ENCODE measurements at regions not wholly inside any gene's neighbourhood (a gene's known extent, or its start where the extent isn't known, plus 50 kb on each side); places are given as distances from the start of the nearest gene placed in this dataset.

DNA sequence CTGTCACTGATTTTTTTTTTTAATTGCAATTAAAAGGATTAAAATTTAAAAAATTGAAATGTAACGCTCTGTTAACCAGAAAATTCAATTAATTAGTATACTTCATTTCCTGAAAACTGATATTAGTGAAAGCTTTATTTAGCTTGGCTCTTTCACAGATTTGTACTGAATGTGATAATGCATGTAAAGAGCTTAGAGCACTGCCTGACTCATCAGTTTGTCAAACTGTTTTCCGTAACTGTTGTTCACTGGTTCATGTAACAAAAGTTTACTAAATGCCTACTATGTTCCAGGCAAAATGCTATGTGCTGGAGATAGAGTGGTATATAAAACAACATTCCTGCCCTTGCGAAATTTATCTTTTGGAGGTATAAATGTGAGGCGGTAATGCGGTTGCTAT, 471.7 kb downstream of the SH2D1A start (continued):
- TF ChIP-seq ADNP (tag; IDR thresholded peaks at IDR 0.05) = no peak
- TF ChIP-seq ZNF766 (CRISPR knock-in tag; conservative IDR thresholded peaks at IDR 0.05) = no peak
- TF ChIP-seq ZKSCAN8 (CRISPR knock-in tag; IDR thresholded peaks at IDR 0.05) = no peak
- TF ChIP-seq ATF1 (CRISPR knock-in tag; IDR thresholded peaks at IDR 0.05) = no peak
- no peak for TF ChIP-seq ATF1 (tag; IDR thresholded peaks at IDR 0.05)
- no peak for TF ChIP-seq THRAP3 (IDR thresholded peaks at IDR 0.05; ENCODE audit: borderline replicate concordance)
- no peak for TF ChIP-seq ZNF384 (IDR thresholded peaks at IDR 0.05; ENCODE audit: low read depth, low read length)

- Histone ChIP-seq H3K27me3 (ENCODE audit: control insufficient read depth in 2 of 2, insufficient read depth in 2 of 2, low read length in 2 of 2) (no peaks in the 10 kb centered on the region), H3K79me2 (ENCODE audit: control insufficient read depth, insufficient read depth, low read length) (no peaks in the 10 kb centered on the region), H3K4me1 (replicated peaks in 1 of 2; ENCODE audit: control insufficient read depth in 2 of 2, insufficient read depth in 2 of 2, low read length in 2 of 2) (peaks cover 0 to 6% of the 10 kb centered on the region in 2 experiments; a peak in 2 of 5 replicates), H3K9me1 (ENCODE audit: control insufficient read depth, insufficient read depth, low read length) (no peaks in the 10 kb centered on the region), H4K20me1 (replicated peaks; ENCODE audit: control insufficient read depth, insufficient read depth, low read length) (no peaks in the 10 kb centered on the region), H3K4me3 (no peak overlapping the region), H2AFZ (ENCODE audit: low read depth, low read length) (no peak overlapping the region), H3K36me3 (ENCODE audit: control insufficient read depth, insufficient read depth, low read length) (no peaks in the 10 kb centered on the region), H3K4me2 (ENCODE audit: insufficient read depth, low read length) (no peak overlapping the region), H3K9ac (ENCODE audit: insufficient read depth in 1 of 2, low read depth in 2 of 2, low read length in 2 of 2) (no peak overlapping the region), H3K27ac (ENCODE audit: extremely low read depth, low read depth, low read length) (no peak overlapping the region), H3K9me3 (replicated peaks; ENCODE audit: control insufficient read depth, insufficient read depth, low read depth, low read length) (no peaks in the 10 kb centered on the region)
- ChIA-PET CTCF (ENCODE audit: low intra/inter-chr PET ratio) (no interaction called here), POLR2A (no interaction called here)
- 77% methylated on average over 1 of the region's 1 CpG for WGBS (ENCODE audit: insufficient coverage, low coverage, missing lambda C conversion rate)
- FAIRE-seq (no peak), ATAC-seq (no peak), DNase-seq (ENCODE audit: extremely low read depth in 1 of 4, low spot score in 3 of 4) (no peak)
- intact Hi-C loops (cut with micrococcal nuclease) (no loop called here), in situ Hi-C loops (cut with MboI) (no loop called here)
- BruUV-seq (replicated peaks) = no TSS peak
- TF ChIP-seq CGGBP1 (CRISPR knock-in tag; IDR thresholded peaks at IDR 0.05) (no peak), NR2C1 (IDR thresholded peaks at IDR 0.05) (no peak), NR2C1 (tag; IDR thresholded peaks at IDR 0.05) (no peak), KDM5B (IDR thresholded peaks at IDR 0.05; ENCODE audit: insufficient replicate concordance, low read depth, low read length) (no peak), RBM22 (IDR thresholded peaks at IDR 0.05; ENCODE audit: low read depth, low read length, poor library complexity, severe bottlenecking) (no peak), ERF (CRISPR knock-in tag; IDR thresholded peaks at IDR 0.05) (no peak), RERE (CRISPR knock-in tag; IDR thresholded peaks at IDR 0.05; ENCODE audit: borderline replicate concordance) (no peak)
- TF ChIP-seq, protein P1, sequence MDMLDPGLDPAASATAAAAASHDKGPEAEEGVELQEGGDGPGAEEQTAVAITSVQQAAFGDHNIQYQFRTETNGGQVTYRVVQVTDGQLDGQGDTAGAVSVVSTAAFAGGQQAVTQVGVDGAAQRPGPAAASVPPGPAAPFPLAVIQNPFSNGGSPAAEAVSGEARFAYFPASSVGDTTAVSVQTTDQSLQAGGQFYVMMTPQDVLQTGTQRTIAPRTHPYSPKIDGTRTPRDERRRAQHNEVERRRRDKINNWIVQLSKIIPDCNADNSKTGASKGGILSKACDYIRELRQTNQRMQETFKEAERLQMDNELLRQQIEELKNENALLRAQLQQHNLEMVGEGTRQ (CRISPR knock-in tag; IDR thresholded peaks at IDR 0.05) = no peak
Measured at GRCh38 chrX:124818764-124819163, 472.4 kb downstream of the SH2D1A start.

All from K562 (cell line).